Loucy (cell line): ENCODE measurements at regions not wholly inside any gene's neighbourhood (a gene's known extent, or its start where the extent isn't known, plus 50 kb on each side); places are given as distances from the start of the nearest gene placed in this dataset.

ENCODE experiments used
- H2AFZ ChIP-seq: fragments of 200-600 bp; sonication (generic); 2 replicates; pipeline ENCODE4 v1.6.0; 2016; ENCODE audit warnings: antibody characterized with exemption, mild to moderate bottlenecking, low read length, moderate library complexity
- H3F3A ChIP-seq: fragments of 200-600 bp; 2 replicates; pipeline ENCODE4 v1.6.0; 2016; ENCODE audit warnings: antibody characterized with exemption, low read depth, mild to moderate bottlenecking
- H3K27me3 ChIP-seq: fragments of 200-600 bp; sonication (generic); 2 replicates; pipeline ENCODE4 v1.6.1; 2014; ENCODE audit warnings: low read length, mild to moderate bottlenecking; ENCODE audit not compliant: insufficient read depth, poor library complexity, severe bottlenecking
- H3K36me3 ChIP-seq: fragments of 200-600 bp; sonication (generic); 2 replicates; pipeline ENCODE4 v1.6.1; 2016; ENCODE audit warnings: low read length; ENCODE audit not compliant: insufficient read depth
- H3K4me1 ChIP-seq: fragments of 200-600 bp; sonication (generic); 2 replicates; pipeline ENCODE4 v1.5.1; 2014; ENCODE audit warnings: low read length, mild to moderate bottlenecking; ENCODE audit not compliant: insufficient read depth, poor library complexity, severe bottlenecking
- H3K4me2 ChIP-seq: fragments of 200-600 bp; sonication (generic); 2 replicates; pipeline ENCODE4 v1.6.0; 2014; ENCODE audit warnings: antibody characterized with exemption, low read length, low read depth, mild to moderate bottlenecking; ENCODE audit not compliant: poor library complexity, severe bottlenecking
- H3K4me3 ChIP-seq: fragments of 200-600 bp; sonication (generic); 2 replicates; pipeline ENCODE4 v1.5.1; 2014; ENCODE audit warnings: low read length, mild to moderate bottlenecking, mixed read lengths; ENCODE audit not compliant: poor library complexity, severe bottlenecking
- H3K79me2 ChIP-seq: fragments of 200-600 bp; sonication (generic); 2 replicates; pipeline ENCODE4 v1.6.1; 2014; ENCODE audit warnings: low read length; ENCODE audit not compliant: insufficient read depth
- H3K9ac ChIP-seq: fragments of 200-600 bp; sonication (generic); 2 replicates; pipeline ENCODE4 v1.6.0; 2014; ENCODE audit warnings: mild to moderate bottlenecking, low read depth, low read length, moderate library complexity; ENCODE audit not compliant: poor library complexity, severe bottlenecking
- H3K9me2 ChIP-seq: fragments of 200-600 bp; sonication (generic); replicated peaks from 2 replicates; pipeline ENCODE4 v1.6.1; 2016; ENCODE audit warnings: low read depth, low read length, mixed read lengths
- H3K9me3 ChIP-seq: fragments of 200-600 bp; sonication (generic); 2 replicates; pipeline ENCODE4 v1.6.1; 2014; ENCODE audit warnings: mild to moderate bottlenecking, antibody characterized with exemption, low read length, low read depth; ENCODE audit not compliant: insufficient read depth
- H4K20me1 ChIP-seq: fragments of 200-600 bp; sonication (generic); 2 replicates; pipeline ENCODE4 v1.6.0; 2014; ENCODE audit warnings: antibody characterized with exemption, low read length, mild to moderate bottlenecking; ENCODE audit not compliant: insufficient read depth, poor library complexity, severe bottlenecking
- EZH2phosphoT487 ChIP-seq: fragments of 200-600 bp; IDR thresholded peaks from 2 replicates; pipeline ENCODE4 v1.6.1; 2018; ENCODE audit warnings: antibody characterized with exemption, mild to moderate bottlenecking, moderate library complexity, borderline replicate concordance
- TF ChIP-seq, protein P1 (sequence below): fragments of 200-600 bp; sonication (generic); conservative IDR thresholded peaks from 2 replicates; pipeline ENCODE4 v1.5.1; 2014; ENCODE audit warnings: mild to moderate bottlenecking, antibody characterized with exemption, low read length

DNA sequence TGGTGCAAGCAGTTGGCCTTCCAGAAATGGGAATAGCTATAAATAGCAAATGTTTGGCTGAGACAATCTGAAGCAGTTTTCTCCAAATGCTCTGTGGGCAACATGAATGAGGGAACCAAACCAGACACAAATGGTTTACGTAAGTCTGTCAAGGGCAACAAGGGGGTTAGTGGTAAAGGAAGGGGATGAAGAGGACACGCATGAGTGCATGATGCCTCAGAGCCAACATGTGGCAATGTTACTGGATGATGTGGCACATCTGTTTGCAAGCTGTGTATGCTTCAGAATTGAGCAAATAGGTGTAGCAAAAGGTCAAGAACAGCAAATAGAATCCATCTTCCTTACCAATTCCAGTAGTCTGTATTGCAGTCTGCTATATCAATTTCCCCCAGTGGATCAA lies 76.3 kb upstream of the LMO4 start:
- Histone ChIP-seq H2AFZ (no peak overlapping the region), H3K9ac (no peak overlapping the region), H3K4me3 (no peak overlapping the region), H4K20me1 (no peaks in the 10 kb centered on the region), H3K4me1 (no peaks in the 10 kb centered on the region), H3K79me2 (no peaks in the 10 kb centered on the region), H3K9me2 (no peaks in the 10 kb centered on the region), H3K9me3 (no peaks in the 10 kb centered on the region), H3F3A (no peaks in the 10 kb centered on the region), H3K4me2 (no peak overlapping the region), H3K27me3 (no peaks in the 10 kb centered on the region), H3K36me3 (no peaks in the 10 kb centered on the region)
- TF ChIP-seq EZH2phosphoT487: no peak
- TF ChIP-seq, protein P1, sequence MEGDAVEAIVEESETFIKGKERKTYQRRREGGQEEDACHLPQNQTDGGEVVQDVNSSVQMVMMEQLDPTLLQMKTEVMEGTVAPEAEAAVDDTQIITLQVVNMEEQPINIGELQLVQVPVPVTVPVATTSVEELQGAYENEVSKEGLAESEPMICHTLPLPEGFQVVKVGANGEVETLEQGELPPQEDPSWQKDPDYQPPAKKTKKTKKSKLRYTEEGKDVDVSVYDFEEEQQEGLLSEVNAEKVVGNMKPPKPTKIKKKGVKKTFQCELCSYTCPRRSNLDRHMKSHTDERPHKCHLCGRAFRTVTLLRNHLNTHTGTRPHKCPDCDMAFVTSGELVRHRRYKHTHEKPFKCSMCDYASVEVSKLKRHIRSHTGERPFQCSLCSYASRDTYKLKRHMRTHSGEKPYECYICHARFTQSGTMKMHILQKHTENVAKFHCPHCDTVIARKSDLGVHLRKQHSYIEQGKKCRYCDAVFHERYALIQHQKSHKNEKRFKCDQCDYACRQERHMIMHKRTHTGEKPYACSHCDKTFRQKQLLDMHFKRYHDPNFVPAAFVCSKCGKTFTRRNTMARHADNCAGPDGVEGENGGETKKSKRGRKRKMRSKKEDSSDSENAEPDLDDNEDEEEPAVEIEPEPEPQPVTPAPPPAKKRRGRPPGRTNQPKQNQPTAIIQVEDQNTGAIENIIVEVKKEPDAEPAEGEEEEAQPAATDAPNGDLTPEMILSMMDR: no peak

DNA sequence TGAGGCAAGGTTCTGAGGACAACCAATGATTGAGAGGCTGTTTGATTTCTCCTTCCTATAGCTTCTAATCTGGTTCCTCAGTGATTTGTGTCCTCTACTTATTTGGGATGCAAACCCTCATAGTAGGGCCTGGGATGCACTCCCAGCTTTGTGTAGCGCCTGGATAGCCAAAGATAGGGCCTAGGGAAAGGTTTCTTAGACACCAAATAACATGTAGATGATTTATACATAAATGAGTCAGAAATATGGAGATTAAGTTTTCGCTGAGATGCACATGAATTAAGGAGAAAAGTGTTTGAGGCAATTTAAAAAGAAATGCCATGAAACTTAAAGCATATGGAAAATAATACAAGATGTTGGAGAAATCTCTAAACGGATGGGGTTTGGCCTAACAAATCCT lies 66.0 kb upstream of the LMO4 start:
- Histone ChIP-seq H3K27me3 (no peaks in the 10 kb centered on the region), H3F3A (no peaks in the 10 kb centered on the region), H3K79me2 (no peaks in the 10 kb centered on the region), H3K9me2 (no peaks in the 10 kb centered on the region), H3K36me3 (no peaks in the 10 kb centered on the region), H2AFZ (no peak overlapping the region), H3K9ac (no peak overlapping the region), H3K4me3 (no peak overlapping the region), H3K4me2 (no peak overlapping the region), H3K9me3 (no peaks in the 10 kb centered on the region), H3K4me1 (no peaks in the 10 kb centered on the region), H4K20me1 (no peaks in the 10 kb centered on the region)
- TF ChIP-seq, protein P1: no peak
- no peak for TF ChIP-seq EZH2phosphoT487

DNA sequence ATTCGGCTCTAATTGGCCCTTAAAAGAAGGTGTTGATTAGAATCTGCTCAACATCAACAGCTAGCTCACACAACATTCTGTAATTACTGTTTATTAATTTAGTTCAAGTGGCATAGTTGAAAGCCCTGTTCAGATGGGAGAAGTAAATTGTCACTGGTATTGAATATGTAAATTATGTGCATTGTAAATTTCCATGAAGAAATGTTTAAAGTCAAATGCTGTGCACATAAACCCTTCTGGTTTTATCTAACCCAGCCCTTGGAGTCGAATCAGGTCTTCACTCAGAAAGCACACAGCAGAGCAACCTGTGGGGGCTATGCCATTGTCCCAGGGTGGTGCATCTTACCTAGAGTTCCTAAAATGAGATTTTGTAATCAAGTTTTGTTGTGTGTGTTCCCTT lies 65.4 kb upstream of the LMO4 start:
- Histone ChIP-seq H3F3A (no peaks in the 10 kb centered on the region), H3K9me3 (no peaks in the 10 kb centered on the region), H3K4me1 (no peaks in the 10 kb centered on the region), H3K4me2 (no peak overlapping the region), H3K79me2 (no peaks in the 10 kb centered on the region), H4K20me1 (no peaks in the 10 kb centered on the region), H3K27me3 (no peaks in the 10 kb centered on the region), H3K9me2 (no peaks in the 10 kb centered on the region), H2AFZ (no peak overlapping the region), H3K36me3 (no peaks in the 10 kb centered on the region), H3K4me3 (no peak overlapping the region), H3K9ac (no peak overlapping the region)
- TF ChIP-seq, protein P1: no peak
- no peak for TF ChIP-seq EZH2phosphoT487
